Cerebellar cortex (tissue), 1 donor: ENCODE measurements at regions not wholly inside any gene's neighbourhood (a gene's known extent, or its start where the extent isn't known, plus 50 kb on each side); places are given as distances from the start of the nearest gene placed in this dataset.
"Not testable (repeated sequence)": the region's sequence is repeated elsewhere in the genome, so short reads cannot be mapped to it uniquely, and the experiment has no call there.

Experiments
- DNase-seq: peaks from one replicate; pipeline ENCODE4 v3.0.0-alpha.2; 2015; ENCODE audit warnings: low spot score

GRCh38 chr2:87457129-87457499 is 290.8 kb upstream of the PLGLB2 start:
- DNase-seq = not testable (repeated sequence)

GRCh38 chr2:87458938-87459337 is 288.9 kb upstream of the PLGLB2 start:
- not testable (repeated sequence) for DNase-seq

GRCh38 chr2:87460104-87460503 is 287.8 kb upstream of the PLGLB2 start:
- DNase-seq = not testable (repeated sequence)

DNA sequence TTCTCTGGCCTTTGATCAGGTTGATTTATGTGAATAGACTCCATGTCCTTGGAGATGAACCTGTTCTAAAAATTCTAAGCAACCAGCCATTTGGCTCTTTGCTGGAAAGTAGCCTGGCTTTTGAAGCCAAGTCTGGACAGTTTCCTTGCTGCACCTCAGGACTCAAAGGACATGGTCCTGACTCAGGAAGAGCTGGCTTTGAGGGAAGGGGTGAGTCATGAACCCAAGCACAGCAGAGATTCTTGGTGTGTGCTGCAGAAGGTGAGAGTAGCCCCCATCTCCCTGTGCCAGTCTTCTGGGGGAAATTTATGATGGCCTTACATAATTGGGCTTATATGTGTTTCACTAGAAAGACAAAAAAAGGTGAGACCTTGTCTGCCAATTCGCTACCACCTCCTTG is 287.2 kb upstream of the PLGLB2 start:
- not testable (repeated sequence) for DNase-seq

GRCh38 chr2:87461671-87462070 is 286.2 kb upstream of the PLGLB2 start:
- not testable (repeated sequence) for DNase-seq

GRCh38 chr2:87464219-87464618 is 283.7 kb upstream of the PLGLB2 start:
- not testable (repeated sequence) for DNase-seq

GRCh38 chr2:87465730-87466129 is 282.2 kb upstream of the PLGLB2 start:
- DNase-seq = not testable (repeated sequence)

GRCh38 chr2:87466591-87467120 is 281.2 kb upstream of the PLGLB2 start:
- DNase-seq = not testable (repeated sequence)

- not testable (repeated sequence) for DNase-seq
Observed at GRCh38 chr2:87468429-87468981, 279.4 kb upstream of the PLGLB2 start.

GRCh38 chr2:87469180-87470151 is 278.4 kb upstream of the PLGLB2 start:
- DNase-seq = not testable (repeated sequence)

DNA sequence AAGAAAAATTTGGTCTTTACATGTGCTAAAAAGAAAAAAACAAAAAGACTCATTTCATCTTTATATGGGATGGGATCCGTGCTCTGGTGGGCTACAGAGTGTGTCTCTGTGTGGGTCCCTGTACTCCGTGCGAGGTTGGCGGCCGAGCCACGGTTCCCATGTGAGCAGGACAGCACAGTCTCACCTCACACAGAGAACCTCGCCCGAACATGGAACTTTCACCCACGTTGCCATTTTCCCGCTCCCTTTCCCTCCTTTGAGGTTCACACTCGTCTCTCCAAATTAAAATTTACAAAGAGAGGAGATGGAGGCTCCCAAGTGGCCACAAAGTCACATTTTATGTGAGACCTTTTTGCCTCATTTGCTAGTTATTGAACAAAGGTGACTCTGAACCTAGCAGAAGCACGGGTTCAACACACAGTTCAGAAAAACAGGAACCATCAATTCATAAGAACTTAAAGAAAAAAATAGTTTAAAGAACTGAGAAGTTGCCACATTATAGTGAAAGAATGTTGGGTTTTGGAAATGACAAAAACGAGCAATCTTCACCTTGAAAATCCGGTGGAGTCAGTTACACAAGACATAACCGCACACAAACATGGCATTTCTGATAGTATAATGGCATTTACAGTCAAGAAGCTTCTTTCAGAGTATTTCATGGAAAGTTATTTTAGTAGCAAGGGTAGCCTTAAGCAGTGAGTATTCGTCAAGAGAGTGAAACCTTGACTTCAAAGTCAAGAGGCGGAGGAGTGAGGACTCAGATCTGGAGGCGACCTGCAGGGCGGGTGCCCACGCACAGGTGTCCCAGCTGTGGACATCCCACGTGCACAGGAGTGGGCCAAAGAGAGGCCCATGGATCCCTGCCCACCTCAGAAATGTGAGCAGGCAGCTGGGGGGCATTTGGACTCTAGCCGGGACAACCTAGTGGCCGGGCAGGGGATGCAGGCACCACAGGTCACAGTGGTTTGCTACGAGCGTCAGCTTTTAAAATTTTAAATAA is 277.2 kb upstream of the PLGLB2 start:
- DNase-seq = not testable (repeated sequence)

DNA sequence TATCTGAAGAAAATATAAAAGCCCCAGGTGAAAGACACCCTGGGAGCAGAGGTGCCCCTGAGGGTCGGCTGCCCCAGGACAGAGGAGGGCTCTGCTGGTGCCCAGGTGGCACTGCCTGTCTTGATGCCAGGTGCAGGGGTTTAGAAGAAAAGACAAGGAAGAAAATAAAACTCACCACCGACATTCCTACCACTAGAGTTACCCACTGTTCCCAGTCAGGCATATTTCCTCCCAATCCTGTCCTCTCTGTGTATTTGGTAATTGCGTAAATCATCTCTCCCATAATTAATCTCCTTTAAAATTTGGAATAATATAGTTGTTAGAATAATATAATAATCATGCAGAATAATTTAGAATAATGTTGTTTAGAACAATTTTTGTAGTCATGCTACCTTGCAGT is 276.4 kb upstream of the PLGLB2 start:
- DNase-seq = not testable (repeated sequence)

GRCh38 chr2:87476223-87476872 is 271.5 kb upstream of the PLGLB2 start:
- not testable (repeated sequence) for DNase-seq

GRCh38 chr2:87476936-87477335 is 271.0 kb upstream of the PLGLB2 start:
- DNase-seq = not testable (repeated sequence)

DNA sequence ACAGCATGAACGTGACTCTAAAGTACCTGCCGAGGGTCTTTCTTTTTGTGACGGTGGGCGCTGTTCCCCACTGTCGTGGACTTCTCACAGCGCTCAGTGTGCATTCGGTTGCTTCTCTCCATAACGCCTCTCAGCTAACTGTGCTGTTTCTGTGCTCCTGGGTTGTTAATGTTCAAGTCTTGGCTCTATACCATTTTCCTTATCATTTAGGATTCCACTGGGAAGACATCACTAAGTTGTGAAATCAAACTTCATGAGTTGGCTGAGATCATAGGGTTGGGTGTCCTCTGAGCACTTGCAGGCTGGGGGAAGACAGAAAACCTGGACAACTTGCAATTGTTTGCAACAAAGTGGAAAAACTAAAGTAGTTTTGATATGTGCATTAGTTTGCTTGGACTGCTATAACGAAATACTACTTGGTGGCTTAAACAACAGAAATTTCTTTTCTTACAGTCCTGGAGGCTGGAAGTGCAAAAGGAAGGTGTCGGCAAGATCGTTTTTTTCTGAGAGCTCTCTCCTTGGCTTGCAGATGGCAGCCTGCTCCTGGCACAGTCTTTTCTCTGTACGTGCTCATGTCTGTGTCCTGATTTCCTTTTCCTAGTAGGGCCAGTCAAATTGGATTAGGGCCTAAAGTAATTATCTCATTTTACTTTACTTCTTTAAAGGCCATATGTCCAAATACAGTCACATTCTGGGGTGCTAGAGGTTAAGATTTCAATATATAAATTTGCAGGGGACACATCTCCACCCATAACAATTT is 270.0 kb upstream of the PLGLB2 start:
- DNase-seq = not testable (repeated sequence)

GRCh38 chr2:87478911-87479310 is 269.0 kb upstream of the PLGLB2 start:
- not testable (repeated sequence) for DNase-seq

DNA sequence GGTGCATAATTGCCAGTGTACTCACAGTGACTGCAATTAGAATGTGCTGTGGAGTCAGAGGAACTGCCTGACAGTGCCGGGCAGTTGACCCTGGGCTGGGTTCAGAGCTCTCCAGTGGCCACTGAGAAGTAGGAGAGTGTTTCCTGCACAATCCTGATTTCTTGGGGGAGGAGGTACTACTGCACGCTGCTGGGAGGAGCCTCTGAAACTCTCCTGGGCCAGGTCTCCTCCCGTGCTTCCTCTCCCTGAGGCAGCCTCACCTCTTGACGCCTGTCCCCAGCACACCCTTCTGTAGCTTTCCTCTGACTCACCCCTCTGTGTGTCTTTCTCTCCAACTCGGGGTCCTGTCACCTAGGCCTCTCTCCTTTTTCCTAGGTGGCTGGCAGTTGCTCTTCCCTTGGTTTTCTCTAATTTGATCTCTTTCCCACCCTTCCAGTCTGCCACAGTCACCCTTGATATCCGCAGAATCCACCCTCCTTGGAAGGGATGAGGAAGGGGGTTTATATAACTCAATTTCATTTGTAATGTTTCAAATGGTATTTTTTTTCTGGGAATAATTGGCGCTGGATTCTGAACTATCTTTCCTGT is 264.7 kb upstream of the PLGLB2 start:
- not testable (repeated sequence) for DNase-seq

DNA sequence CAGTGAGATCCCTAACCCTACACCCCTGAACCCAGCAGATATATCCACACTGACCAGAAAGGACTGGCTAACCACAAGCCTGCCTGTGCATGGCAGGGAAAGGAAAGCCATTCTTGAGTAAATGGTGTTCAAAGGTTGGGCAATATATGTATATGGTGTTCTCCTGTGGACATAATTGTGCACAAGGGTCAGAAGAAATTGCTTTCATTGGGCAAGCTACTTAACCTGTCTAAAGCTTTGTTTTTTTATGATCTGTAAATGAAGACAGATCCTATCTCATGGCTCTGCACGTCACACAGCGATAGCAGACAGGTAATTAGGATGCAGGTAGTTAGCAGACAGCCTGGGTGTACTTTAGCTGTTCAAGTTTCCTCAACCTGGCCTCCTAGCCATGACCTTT is 263.5 kb upstream of the PLGLB2 start:
- not testable (repeated sequence) for DNase-seq

GRCh38 chr2:87485455-87485854 is 262.4 kb upstream of the PLGLB2 start:
- DNase-seq = not testable (repeated sequence)

DNA sequence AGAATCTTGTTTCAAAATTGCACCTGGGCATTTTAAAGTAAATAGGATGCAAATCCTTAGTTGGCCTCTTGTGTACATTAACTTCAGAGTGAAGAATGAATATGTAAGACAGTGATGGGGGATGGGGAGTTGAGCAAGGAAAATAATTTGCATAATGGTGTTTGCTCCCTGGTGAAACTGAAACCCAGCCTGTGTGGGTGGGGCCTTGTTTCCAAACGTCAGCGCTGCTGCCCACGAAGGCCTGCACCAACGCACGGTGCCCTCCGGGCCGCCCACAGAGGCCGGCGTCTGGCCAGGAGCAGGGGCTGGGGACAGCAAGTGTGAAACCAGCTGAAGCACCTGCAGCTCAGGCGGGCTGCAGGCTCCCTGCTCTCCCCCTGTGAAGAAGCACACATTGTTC is 262.0 kb upstream of the PLGLB2 start:
- DNase-seq = not testable (repeated sequence)
